ENCODE measurements at regions not wholly inside any gene's neighbourhood (a gene's known extent, or its start where the extent isn't known, plus 50 kb on each side); places are given as distances from the start of the nearest gene placed in this dataset.

- peak; percentile 58 for DNase-seq
Measured at GRCh38 chr7:76149847-76150691, 51.6 kb upstream of the SRRM3 start.
